22Rv1 (cell line): ENCODE measurements at regions not wholly inside any gene's neighbourhood (a gene's known extent, or its start where the extent isn't known, plus 50 kb on each side); places are given as distances from the start of the nearest gene placed in this dataset.
"Not testable (repeated sequence)": the region's sequence is repeated elsewhere in the genome, so short reads cannot be mapped to it uniquely, and the experiment has no call there.

ENCODE experiments used
- H3K27ac ChIP-seq: fragments of 450-650 bp; 2 replicates; pipeline ENCODE4 v1.5.1; 2017
- CTCF ChIP-seq: fragments of 450-650 bp; IDR thresholded peaks from 2 replicates; pipeline ENCODE4 v1.5.1; 2017; ENCODE audit warnings: mild to moderate bottlenecking
- ZFX ChIP-seq: fragments of 450-650 bp; IDR thresholded peaks from 2 replicates; pipeline ENCODE4 v1.6.1; 2017; ENCODE audit warnings: antibody characterized with exemption, borderline replicate concordance

GRCh38 chr2:41031282-41031681 is 579.4 kb upstream of the SLC8A1 start:
- TF ChIP-seq CTCF (no peak), ZFX (no peak)
- H3K27ac ChIP-seq, result no peak overlapping the region

DNA sequence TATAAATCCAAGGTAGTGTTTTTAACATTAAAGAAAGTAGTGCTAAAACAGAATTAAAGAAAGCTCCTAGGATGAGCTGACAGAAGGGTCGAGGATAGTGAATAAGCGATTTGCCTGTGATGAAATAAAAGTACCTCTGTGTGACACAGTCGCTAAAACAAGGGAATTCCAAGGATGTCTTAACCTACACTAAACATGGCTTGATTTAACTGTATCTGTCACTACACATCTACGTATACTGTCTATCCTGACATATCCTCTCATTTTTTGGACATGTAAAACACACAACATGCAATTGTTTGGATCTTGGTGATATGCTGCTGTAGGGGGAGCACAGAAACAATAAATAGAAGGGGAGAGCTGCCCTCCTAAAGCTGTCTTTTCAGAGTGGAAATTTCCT is 580.8 kb upstream of the SLC8A1 start:
- H3K27ac ChIP-seq, result no peak overlapping the region
- TF ChIP-seq CTCF, result no peak
- TF ChIP-seq ZFX, result no peak

DNA sequence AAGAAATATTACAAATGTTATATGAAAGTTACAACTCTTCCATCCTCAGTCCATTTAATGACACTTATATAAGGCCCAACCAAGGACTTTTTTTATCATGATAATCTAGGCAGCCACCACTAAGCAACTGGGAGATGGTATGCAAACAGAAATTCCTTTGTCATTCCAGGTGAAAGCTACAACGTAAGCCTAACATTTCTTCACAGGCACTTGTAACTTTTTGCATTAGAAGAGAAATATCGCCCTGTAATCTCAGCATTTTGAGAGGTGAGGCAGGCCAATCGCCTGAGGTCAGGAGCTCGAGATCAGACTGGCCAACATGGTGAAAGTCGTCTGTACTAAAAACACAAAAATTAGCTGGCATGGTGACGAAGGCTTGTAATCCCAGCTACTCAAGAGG is 581.2 kb upstream of the SLC8A1 start:
- TF ChIP-seq CTCF, result no peak
- TF ChIP-seq ZFX, result no peak
- H3K27ac ChIP-seq, result no peak overlapping the region

GRCh38 chr2:41038408-41038807 is 586.5 kb upstream of the SLC8A1 start:
- no peak overlapping the region for H3K27ac ChIP-seq
- no peak for TF ChIP-seq CTCF
- TF ChIP-seq ZFX, result no peak

GRCh38 chr2:41039750-41040149 is 587.9 kb upstream of the SLC8A1 start:
- not testable (repeated sequence) for H3K27ac ChIP-seq

GRCh38 chr2:41040782-41041520 is 589.1 kb upstream of the SLC8A1 start:
- no peak overlapping the region for H3K27ac ChIP-seq
- TF ChIP-seq CTCF, result no peak
- TF ChIP-seq ZFX, result no peak

GRCh38 chr2:41042343-41042742 is 590.5 kb upstream of the SLC8A1 start:
- TF ChIP-seq ZFX (no peak), CTCF (no peak)
- H3K27ac ChIP-seq, result no peak overlapping the region

- no peak overlapping the region for H3K27ac ChIP-seq
- TF ChIP-seq CTCF (no peak), ZFX (no peak)
Observed at GRCh38 chr2:41061356-41061755, 609.5 kb upstream of the SLC8A1 start.
